NB4 (cell line): ENCODE measurements at regions not wholly inside any gene's neighbourhood (a gene's known extent, or its start where the extent isn't known, plus 50 kb on each side); places are given as distances from the start of the nearest gene placed in this dataset.

Source experiments
- MYC ChIP-seq: IDR thresholded peaks from 2 replicates; pipeline ENCODE4 v1.6.1; 2011; ENCODE audit warnings: low read depth, low read length
- POLR2A ChIP-seq: IDR thresholded peaks from 2 replicates; pipeline ENCODE4 v1.6.1; 2011; ENCODE audit warnings: mild to moderate bottlenecking; ENCODE audit not compliant: insufficient read length; ENCODE audit errors: extremely low read depth
- TF ChIP-seq, protein P1 (sequence below): IDR thresholded peaks from one replicate; pipeline ENCODE4 v1.5.1; 2012; ENCODE audit warnings: low read depth, low read length
- TF ChIP-seq, protein P2 (sequence below): IDR thresholded peaks from 2 replicates; pipeline ENCODE4 v1.6.1; 2011; ENCODE audit warnings: low read depth, low read length

DNA sequence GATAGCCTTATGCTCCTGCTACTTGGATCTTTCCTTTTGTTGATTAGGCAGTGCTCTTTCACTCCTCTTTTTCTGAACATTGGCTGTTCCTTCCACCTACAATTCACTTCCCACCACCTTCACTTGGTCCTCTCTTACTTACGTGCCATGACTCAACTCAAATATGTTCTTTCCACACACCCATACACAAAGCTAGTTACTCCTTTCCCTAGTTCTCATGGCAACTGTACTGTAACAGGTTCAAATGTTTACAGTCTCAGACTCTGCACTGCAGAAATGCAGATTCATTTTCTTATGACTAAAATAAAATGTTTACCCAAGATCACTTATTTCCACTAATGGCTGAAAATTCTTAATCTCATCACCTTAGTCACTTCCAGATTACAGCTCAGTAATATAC lies 174.0 kb upstream of the TSHZ2 start:
- TF ChIP-seq, protein P1, sequence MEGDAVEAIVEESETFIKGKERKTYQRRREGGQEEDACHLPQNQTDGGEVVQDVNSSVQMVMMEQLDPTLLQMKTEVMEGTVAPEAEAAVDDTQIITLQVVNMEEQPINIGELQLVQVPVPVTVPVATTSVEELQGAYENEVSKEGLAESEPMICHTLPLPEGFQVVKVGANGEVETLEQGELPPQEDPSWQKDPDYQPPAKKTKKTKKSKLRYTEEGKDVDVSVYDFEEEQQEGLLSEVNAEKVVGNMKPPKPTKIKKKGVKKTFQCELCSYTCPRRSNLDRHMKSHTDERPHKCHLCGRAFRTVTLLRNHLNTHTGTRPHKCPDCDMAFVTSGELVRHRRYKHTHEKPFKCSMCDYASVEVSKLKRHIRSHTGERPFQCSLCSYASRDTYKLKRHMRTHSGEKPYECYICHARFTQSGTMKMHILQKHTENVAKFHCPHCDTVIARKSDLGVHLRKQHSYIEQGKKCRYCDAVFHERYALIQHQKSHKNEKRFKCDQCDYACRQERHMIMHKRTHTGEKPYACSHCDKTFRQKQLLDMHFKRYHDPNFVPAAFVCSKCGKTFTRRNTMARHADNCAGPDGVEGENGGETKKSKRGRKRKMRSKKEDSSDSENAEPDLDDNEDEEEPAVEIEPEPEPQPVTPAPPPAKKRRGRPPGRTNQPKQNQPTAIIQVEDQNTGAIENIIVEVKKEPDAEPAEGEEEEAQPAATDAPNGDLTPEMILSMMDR = no peak
- TF ChIP-seq POLR2A (no peak), MYC (no peak)
- TF ChIP-seq, protein P2, sequence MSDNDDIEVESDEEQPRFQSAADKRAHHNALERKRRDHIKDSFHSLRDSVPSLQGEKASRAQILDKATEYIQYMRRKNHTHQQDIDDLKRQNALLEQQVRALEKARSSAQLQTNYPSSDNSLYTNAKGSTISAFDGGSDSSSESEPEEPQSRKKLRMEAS = no peak
